Keratinocyte (primary cell): ENCODE measurements at regions not wholly inside any gene's neighbourhood (a gene's known extent, or its start where the extent isn't known, plus 50 kb on each side); places are given as distances from the start of the nearest gene placed in this dataset.

Source experiments
- DNase-seq: peaks from one replicate; pipeline ENCODE4 v3.0.0-alpha.2; 2011; ENCODE audit warnings: low read depth, missing footprints, low spot score
- FAIRE-seq: peaks from 2 replicates; lab custom pipeline; 2011; peaks lifted over from hg19 to GRCh38; lab: Jason Lieb, UNC
- H2AFZ ChIP-seq: 2 replicates; pipeline ENCODE4 v1.6.0; 2012; ENCODE audit warnings: low read length, control low read depth, inconsistent platforms; ENCODE audit not compliant: control insufficient read depth
- H3K27ac ChIP-seq: 2 replicates; pipeline ENCODE4 v1.5.1; 2011; ENCODE audit warnings: low read length; ENCODE audit not compliant: control insufficient read depth, insufficient read depth
- H3K27me3 ChIP-seq: 3 replicates; pipeline ENCODE4 v1.6.0; 2011; ENCODE audit warnings: low read length; ENCODE audit not compliant: control insufficient read depth, insufficient read depth; ENCODE audit errors: extremely low read depth
- H3K36me3 ChIP-seq, 2 experiments: 2 replicates in 1 of 2; 3 replicates in 1 of 2; pipeline ENCODE4 v1.5.1; 2011; ENCODE audit warnings: low read length in 2 of 2, mild to moderate bottlenecking in 1 of 2; ENCODE audit not compliant: control insufficient read depth in 2 of 2, insufficient read depth in 2 of 2; ENCODE audit errors: extremely low read depth in 1 of 2
- H3K4me1 ChIP-seq: 3 replicates; pipeline ENCODE4 v1.5.1; 2011; ENCODE audit warnings: low read length; ENCODE audit not compliant: control insufficient read depth, insufficient read depth; ENCODE audit errors: extremely low read depth
- H3K4me2 ChIP-seq: 3 replicates; pipeline ENCODE4 v1.6.0; 2011; ENCODE audit warnings: low read depth, low read length; ENCODE audit not compliant: control insufficient read depth, insufficient read depth; ENCODE audit errors: extremely low read depth
- H3K4me3 ChIP-seq, 3 experiments: fragments of 200-600 bp in 1 of 3; sonication (generic) in 1 of 3; 2 replicates in 2 of 3; 3 replicates in 1 of 3; pipeline ENCODE4 v1.5.1; 2011 to 2016; ENCODE audit warnings: low read length in 3 of 3, mild to moderate bottlenecking in 3 of 3, control low read depth in 2 of 3, inconsistent platforms in 1 of 3, low read depth in 1 of 3, mixed read lengths in 1 of 3, mixed run types in 1 of 3, moderate library complexity in 1 of 3; ENCODE audit not compliant: control insufficient read depth in 2 of 3, insufficient read depth in 2 of 3; ENCODE audit errors: extremely low read depth in 1 of 3
- H3K79me2 ChIP-seq: 2 replicates; pipeline ENCODE4 v1.6.0; 2012; ENCODE audit warnings: low read length; ENCODE audit not compliant: control insufficient read depth, insufficient read depth
- H3K9ac ChIP-seq: 3 replicates; pipeline ENCODE4 v1.6.0; 2011; ENCODE audit warnings: low read length; ENCODE audit not compliant: control insufficient read depth, insufficient read depth; ENCODE audit errors: extremely low read depth
- H3K9me1 ChIP-seq: 3 replicates; pipeline ENCODE4 v1.6.0; 2011; ENCODE audit warnings: low read length; ENCODE audit not compliant: control insufficient read depth, insufficient read depth; ENCODE audit errors: extremely low read depth
- H3K9me3 ChIP-seq: 2 replicates; pipeline ENCODE4 v1.5.1; 2012; ENCODE audit warnings: low read depth, low read length; ENCODE audit not compliant: control insufficient read depth
- H4K20me1 ChIP-seq: 3 replicates; pipeline ENCODE4 v1.6.0; 2011; ENCODE audit warnings: low read length; ENCODE audit not compliant: control insufficient read depth, insufficient read depth; ENCODE audit errors: extremely low read depth
- EZH2 ChIP-seq: IDR thresholded peaks from one replicate; pipeline ENCODE4 v1.6.1; 2012; ENCODE audit warnings: inconsistent platforms, mild to moderate bottlenecking, low read length, moderate library complexity
- dilution Hi-C: fragments of 300-500 bp; cut with MboI; formaldehyde crosslinking; loops from one replicate; pipeline ENCODE4 v1.7.0; 2020; ENCODE audit warnings: low sequenced_read_pairs; ENCODE audit not compliant: extremely low pct_ligation_motif_present
- TF ChIP-seq, protein P1 (sequence below), 3 experiments: IDR thresholded peaks in 1 of 3; conservative IDR thresholded peaks in 1 of 3; optimal IDR thresholded peaks in 1 of 3; 2 replicates in 2 of 3; 3 replicates in 1 of 3; pipeline versions ENCODE3 to v1.5.1; 2011; ENCODE audit warnings: low read length in 3 of 3, mild to moderate bottlenecking in 3 of 3, moderate library complexity in 2 of 3, control low read depth in 1 of 3, inconsistent platforms in 1 of 3; ENCODE audit not compliant: insufficient read depth in 2 of 3; ENCODE audit errors: extremely low read depth in 1 of 3

DNA sequence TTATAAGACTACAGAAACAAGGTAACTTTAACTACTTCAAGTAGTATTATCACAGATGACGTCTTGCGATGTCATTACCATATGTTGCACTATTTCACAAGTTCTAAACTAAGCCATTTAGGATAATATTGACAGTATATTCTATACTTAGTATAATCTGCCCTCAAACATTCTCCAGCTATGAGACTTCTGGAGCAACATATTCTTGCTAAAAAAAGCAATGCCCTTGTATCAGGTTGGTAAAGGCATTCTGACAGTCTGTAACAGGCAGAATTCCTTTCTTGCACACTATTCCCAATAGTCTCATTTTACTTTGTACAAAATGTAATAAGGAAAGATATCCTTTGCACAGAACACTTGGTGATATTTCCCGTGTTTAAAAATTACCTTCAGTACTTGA, 694.8 kb upstream of the PKDCC start:
- H3K79me2 ChIP-seq: no peaks in the 10 kb centered on the region
- no peaks in the 10 kb centered on the region for H3K36me3 ChIP-seq
- H3K4me2 ChIP-seq: no peak overlapping the region
- no peaks in the 10 kb centered on the region for H3K9me1 ChIP-seq
- FAIRE-seq (no peak), DNase-seq (no peak)
- no peaks in the 10 kb centered on the region for H3K27me3 ChIP-seq
- H3K27ac ChIP-seq: no peak overlapping the region
- H3K4me3 ChIP-seq: no peak overlapping the region
- TF ChIP-seq, protein P1, sequence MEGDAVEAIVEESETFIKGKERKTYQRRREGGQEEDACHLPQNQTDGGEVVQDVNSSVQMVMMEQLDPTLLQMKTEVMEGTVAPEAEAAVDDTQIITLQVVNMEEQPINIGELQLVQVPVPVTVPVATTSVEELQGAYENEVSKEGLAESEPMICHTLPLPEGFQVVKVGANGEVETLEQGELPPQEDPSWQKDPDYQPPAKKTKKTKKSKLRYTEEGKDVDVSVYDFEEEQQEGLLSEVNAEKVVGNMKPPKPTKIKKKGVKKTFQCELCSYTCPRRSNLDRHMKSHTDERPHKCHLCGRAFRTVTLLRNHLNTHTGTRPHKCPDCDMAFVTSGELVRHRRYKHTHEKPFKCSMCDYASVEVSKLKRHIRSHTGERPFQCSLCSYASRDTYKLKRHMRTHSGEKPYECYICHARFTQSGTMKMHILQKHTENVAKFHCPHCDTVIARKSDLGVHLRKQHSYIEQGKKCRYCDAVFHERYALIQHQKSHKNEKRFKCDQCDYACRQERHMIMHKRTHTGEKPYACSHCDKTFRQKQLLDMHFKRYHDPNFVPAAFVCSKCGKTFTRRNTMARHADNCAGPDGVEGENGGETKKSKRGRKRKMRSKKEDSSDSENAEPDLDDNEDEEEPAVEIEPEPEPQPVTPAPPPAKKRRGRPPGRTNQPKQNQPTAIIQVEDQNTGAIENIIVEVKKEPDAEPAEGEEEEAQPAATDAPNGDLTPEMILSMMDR (optimal IDR thresholded peaks at IDR 0.05 in 1 of 3, IDR thresholded peaks at IDR 0.05 in 1 of 3, conservative IDR thresholded peaks at IDR 0.05 in 1 of 3; ENCODE audit: extremely low read depth in 1 of 3, insufficient read depth in 2 of 3, low read length in 3 of 3): no peak
- TF ChIP-seq EZH2: no peak
- H4K20me1 ChIP-seq: no peaks in the 10 kb centered on the region
- H3K9ac ChIP-seq: no peak overlapping the region
- dilution Hi-C loops: no loop called here
- H3K9me3 ChIP-seq: no peaks in the 10 kb centered on the region
- H2AFZ ChIP-seq: no peak overlapping the region
- no peaks in the 10 kb centered on the region for H3K4me1 ChIP-seq

DNA sequence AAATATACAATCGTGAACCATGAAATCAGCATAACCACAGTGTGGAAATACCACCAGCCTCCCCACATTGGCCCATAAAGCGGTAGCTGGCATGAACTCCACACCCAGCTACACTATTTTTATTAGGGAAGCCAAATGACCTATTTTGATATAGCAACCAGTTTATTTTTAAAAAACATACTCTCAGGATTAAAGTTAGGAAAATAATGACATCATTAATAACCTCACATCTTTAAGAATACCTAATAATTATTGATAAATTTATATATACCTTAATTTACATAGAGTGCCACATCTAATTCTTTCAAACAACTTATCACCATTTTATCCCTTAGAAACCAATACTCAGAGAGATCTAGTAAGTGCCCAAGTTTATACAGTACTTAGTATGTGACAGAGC, 692.0 kb upstream of the PKDCC start:
- Histone ChIP-seq H3K27me3 (no peaks in the 10 kb centered on the region), H3K36me3 (no peaks in the 10 kb centered on the region), H3K4me1 (no peaks in the 10 kb centered on the region), H3K27ac (no peak overlapping the region), H3K9me3 (no peaks in the 10 kb centered on the region), H3K79me2 (no peaks in the 10 kb centered on the region), H3K9me1 (no peaks in the 10 kb centered on the region), H2AFZ (no peak overlapping the region), H3K4me3 (no peak overlapping the region), H4K20me1 (no peaks in the 10 kb centered on the region), H3K4me2 (no peak overlapping the region), H3K9ac (no peak overlapping the region)
- no peak for FAIRE-seq
- DNase-seq: no peak
- dilution Hi-C loops: no loop called here
- no peak for TF ChIP-seq EZH2
- TF ChIP-seq, protein P1 (optimal IDR thresholded peaks at IDR 0.05 in 1 of 3, IDR thresholded peaks at IDR 0.05 in 1 of 3, conservative IDR thresholded peaks at IDR 0.05 in 1 of 3; ENCODE audit: extremely low read depth in 1 of 3, insufficient read depth in 2 of 3, low read length in 3 of 3): no peak
